ENCODE measurements at regions not wholly inside any gene's neighbourhood (a gene's known extent, or its start where the extent isn't known, plus 50 kb on each side); places are given as distances from the start of the nearest gene placed in this dataset.
A peak's percentile ranks its signal among the peaks of the same experiment; 100 is the strongest.

DNA sequence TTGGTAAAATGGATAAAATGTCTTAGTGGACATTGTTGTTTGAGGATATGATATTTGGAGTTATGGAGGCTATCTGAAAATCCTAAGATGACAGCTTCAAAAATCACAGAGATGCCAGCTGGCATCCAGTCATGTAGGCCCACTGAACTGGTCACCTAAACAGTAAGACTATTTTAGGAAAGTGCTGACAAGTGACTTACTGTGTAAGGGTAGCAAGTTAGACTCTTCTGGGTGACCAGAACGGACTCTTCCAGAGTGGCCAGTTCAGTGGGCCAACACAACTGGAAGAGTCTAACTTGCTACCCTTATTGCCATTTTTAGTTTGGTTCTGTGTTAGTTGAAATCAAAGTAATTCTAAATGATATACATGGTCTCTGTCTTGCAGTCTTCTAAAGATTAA lies 61.4 kb upstream of the ATP8A1 start:
- intact Hi-C loops (cut with DNase I), result no loop called here
- TF ChIP-seq, protein P1, sequence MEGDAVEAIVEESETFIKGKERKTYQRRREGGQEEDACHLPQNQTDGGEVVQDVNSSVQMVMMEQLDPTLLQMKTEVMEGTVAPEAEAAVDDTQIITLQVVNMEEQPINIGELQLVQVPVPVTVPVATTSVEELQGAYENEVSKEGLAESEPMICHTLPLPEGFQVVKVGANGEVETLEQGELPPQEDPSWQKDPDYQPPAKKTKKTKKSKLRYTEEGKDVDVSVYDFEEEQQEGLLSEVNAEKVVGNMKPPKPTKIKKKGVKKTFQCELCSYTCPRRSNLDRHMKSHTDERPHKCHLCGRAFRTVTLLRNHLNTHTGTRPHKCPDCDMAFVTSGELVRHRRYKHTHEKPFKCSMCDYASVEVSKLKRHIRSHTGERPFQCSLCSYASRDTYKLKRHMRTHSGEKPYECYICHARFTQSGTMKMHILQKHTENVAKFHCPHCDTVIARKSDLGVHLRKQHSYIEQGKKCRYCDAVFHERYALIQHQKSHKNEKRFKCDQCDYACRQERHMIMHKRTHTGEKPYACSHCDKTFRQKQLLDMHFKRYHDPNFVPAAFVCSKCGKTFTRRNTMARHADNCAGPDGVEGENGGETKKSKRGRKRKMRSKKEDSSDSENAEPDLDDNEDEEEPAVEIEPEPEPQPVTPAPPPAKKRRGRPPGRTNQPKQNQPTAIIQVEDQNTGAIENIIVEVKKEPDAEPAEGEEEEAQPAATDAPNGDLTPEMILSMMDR (IDR thresholded peaks at IDR 0.05), result no peak

GRCh38 chr4:42716996-42717395 lies 60.1 kb upstream of the ATP8A1 start:
- H3K4me1 ChIP-seq, result peaks cover 0 to 7% (median 0%) of the 10 kb centered on the region in 9 donors
- no peak overlapping the region for H3K4me3 ChIP-seq
- TF ChIP-seq, protein P1 (IDR thresholded peaks at IDR 0.05), result no peak
- H3K9me3 ChIP-seq, result no peaks in the 10 kb centered on the region
- no peaks in the 10 kb centered on the region for H3K27me3 ChIP-seq
- no peaks in the 10 kb centered on the region for H3K36me3 ChIP-seq
- intact Hi-C loops (cut with DNase I), result no loop called here
- 79 to 86% methylated on average over 3 of the region's 3 CpGs for WGBS, 2 donors
- no peak for ATAC-seq
- no peak overlapping the region for H3K27ac ChIP-seq
- DNase-seq, result no peak

More for the DNA sequence above, 61.4 kb upstream of the ATP8A1 start:
- Histone ChIP-seq H3K9me3 (no peaks in the 10 kb centered on the region), H3K4me1 (peaks cover 0 to 7% (median 0%) of the 10 kb centered on the region in 9 donors), H3K27ac (no peak overlapping the region), H3K27me3 (no peaks in the 10 kb centered on the region), H3K4me3 (no peak overlapping the region), H3K36me3 (no peaks in the 10 kb centered on the region)
- WGBS, 2 donors, result 31 to 51% methylated on average over 1 of the region's 1 CpG
- ATAC-seq, result peak in 1 of 8 donors; percentile 37
- DNase-seq, result no peak

DNA sequence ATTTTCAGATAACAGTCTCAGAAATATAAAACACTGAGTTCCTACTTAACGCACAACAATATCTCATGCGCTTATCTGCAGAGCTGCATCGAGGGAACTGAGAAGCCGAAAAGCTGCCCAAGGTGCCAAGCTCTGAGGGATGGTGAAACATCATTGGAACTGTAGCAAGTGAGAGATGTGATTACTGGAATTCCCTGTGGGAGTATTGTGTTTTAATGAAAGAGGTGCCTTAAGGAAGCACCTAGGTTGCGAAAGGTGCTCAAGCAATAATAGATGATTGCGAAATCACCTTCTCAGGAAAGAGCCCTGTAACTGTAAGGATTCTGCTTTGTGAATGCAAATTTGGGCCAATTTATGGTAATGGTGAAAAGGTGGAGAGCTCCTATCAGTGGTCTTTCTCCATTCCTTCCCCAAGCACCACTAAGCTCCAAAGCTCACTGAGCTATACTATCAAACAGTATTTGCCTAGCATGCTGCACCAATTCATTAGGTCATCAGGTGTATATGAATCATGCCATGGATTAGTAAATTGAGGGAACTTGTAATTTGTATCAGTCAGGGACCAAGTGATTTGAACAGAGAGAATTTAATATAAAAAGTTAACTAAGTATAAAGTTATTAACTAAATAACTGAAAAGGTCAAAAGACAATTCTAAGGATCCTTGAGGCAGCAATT lies 59.0 kb upstream of the ATP8A1 start:
- no peaks in the 10 kb centered on the region for H3K36me3 ChIP-seq
- 68 to 80% methylated on average over 6 of the region's 6 CpGs for WGBS, 2 donors
- peaks cover 0 to 7% (median 0%) of the 10 kb centered on the region in 9 donors for H3K4me1 ChIP-seq
- no peak for ATAC-seq
- TF ChIP-seq, protein P1 (IDR thresholded peaks at IDR 0.05), result no peak
- no peaks in the 10 kb centered on the region for H3K9me3 ChIP-seq
- intact Hi-C loops (cut with DNase I), result no loop called here
- no peak overlapping the region for H3K27ac ChIP-seq
- no peak for DNase-seq
- no peak overlapping the region for H3K4me3 ChIP-seq
- H3K27me3 ChIP-seq, result peaks cover 0 to 7% (median 0%) of the 10 kb centered on the region in 7 donors

DNA sequence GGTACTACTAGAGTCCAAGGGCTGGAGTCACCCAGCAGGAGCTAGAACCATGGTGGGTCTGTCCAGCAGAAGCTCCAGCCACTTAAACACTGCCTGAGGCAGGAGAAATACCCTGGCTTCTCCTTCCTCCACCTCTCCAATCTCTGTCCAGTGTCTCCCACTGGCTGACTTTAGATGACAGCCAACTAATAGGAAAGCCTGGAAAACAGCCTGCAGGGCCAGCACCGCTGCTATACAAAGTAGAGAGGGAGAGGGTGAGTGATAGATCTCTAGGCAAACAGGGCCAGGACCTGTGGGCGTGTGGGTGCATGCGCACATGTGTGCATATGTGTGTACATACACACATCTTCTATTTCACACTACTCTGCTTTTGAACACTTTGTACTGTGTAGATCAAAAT lies 56.5 kb upstream of the ATP8A1 start:
- no peak for DNase-seq
- Histone ChIP-seq H3K36me3 (no peaks in the 10 kb centered on the region), H3K4me3 (no peak overlapping the region), H3K27me3 (peaks cover 0 to 7% (median 0%) of the 10 kb centered on the region in 7 donors), H3K9me3 (no peaks in the 10 kb centered on the region), H3K4me1 (peaks cover 0 to 6% (median 0%) of the 10 kb centered on the region in 9 donors), H3K27ac (no peak overlapping the region)
- WGBS, 2 donors, result 79 to 84% methylated on average over 3 of the region's 3 CpGs
- TF ChIP-seq, protein P1 (IDR thresholded peaks at IDR 0.05), result no peak
- intact Hi-C loops (cut with DNase I), result no loop called here
- peak in 2 of 8 donors; percentile 14 to 33 for ATAC-seq
